ENCODE measurements at regions not wholly inside any gene's neighbourhood (a gene's known extent, or its start where the extent isn't known, plus 50 kb on each side); places are given as distances from the start of the nearest gene placed in this dataset.

GRCh38 chr2:847669-848068, 103.0 kb upstream of the SNTG2 start:
- Histone ChIP-seq H3K4me1 (no peaks in the 10 kb centered on the region), H3K36me3 (replicated peaks) (no peaks in the 10 kb centered on the region), H3K27me3 (ENCODE audit: low read depth) (no peaks in the 10 kb centered on the region), H3K4me3 (no peak overlapping the region), H3K9me3 (no peaks in the 10 kb centered on the region)
- in situ Hi-C loops (cut with MboI; ENCODE audit: low sequenced_read_pairs), result no loop called here
- no peak for DNase-seq (ENCODE audit: low spot score in 2 of 2)

- no peaks in the 10 kb centered on the region for H3K9me3 ChIP-seq
- H3K4me3 ChIP-seq, result no peak overlapping the region
- no peaks in the 10 kb centered on the region for H3K27me3 ChIP-seq (ENCODE audit: low read depth)
- H3K36me3 ChIP-seq (replicated peaks), result no peaks in the 10 kb centered on the region
- no peaks in the 10 kb centered on the region for H3K4me1 ChIP-seq
- DNase-seq (ENCODE audit: low spot score in 2 of 2), result no peak
- in situ Hi-C loops (cut with MboI; ENCODE audit: low sequenced_read_pairs), result no loop called here
These were observed 105.9 kb upstream of the SNTG2 start for GRCh38 chr2:844715-845114.

- Histone ChIP-seq H3K9me3 (no peaks in the 10 kb centered on the region), H3K4me3 (no peak overlapping the region), H3K27me3 (ENCODE audit: low read depth) (no peaks in the 10 kb centered on the region), H3K36me3 (replicated peaks) (no peaks in the 10 kb centered on the region), H3K4me1 (no peaks in the 10 kb centered on the region)
- in situ Hi-C loops (cut with MboI; ENCODE audit: low sequenced_read_pairs), result no loop called here
- DNase-seq (ENCODE audit: low spot score in 2 of 2), result no peak
These were observed 108.4 kb upstream of the SNTG2 start for GRCh38 chr2:842151-842803.

- no peaks in the 10 kb centered on the region for H3K4me1 ChIP-seq
- no peaks in the 10 kb centered on the region for H3K27me3 ChIP-seq (ENCODE audit: low read depth)
- DNase-seq (ENCODE audit: low spot score in 2 of 2), result no peak
- H3K36me3 ChIP-seq (replicated peaks), result no peaks in the 10 kb centered on the region
- in situ Hi-C loops (cut with MboI; ENCODE audit: low sequenced_read_pairs), result no loop called here
- H3K9me3 ChIP-seq, result no peaks in the 10 kb centered on the region
- no peak overlapping the region for H3K4me3 ChIP-seq
These were observed 109.6 kb upstream of the SNTG2 start for GRCh38 chr2:841036-841435.

GRCh38 chr2:834233-834632, 116.4 kb upstream of the SNTG2 start:
- no peaks in the 10 kb centered on the region for H3K36me3 ChIP-seq (replicated peaks)
- no peak for DNase-seq (ENCODE audit: low spot score in 2 of 2)
- H3K9me3 ChIP-seq, result no peaks in the 10 kb centered on the region
- in situ Hi-C loops (cut with MboI; ENCODE audit: low sequenced_read_pairs), result no loop called here
- H3K4me3 ChIP-seq, result no peak overlapping the region
- no peaks in the 10 kb centered on the region for H3K4me1 ChIP-seq
- H3K27me3 ChIP-seq (ENCODE audit: low read depth), result no peaks in the 10 kb centered on the region

- H3K4me3 ChIP-seq, result no peak overlapping the region
- H3K4me1 ChIP-seq, result no peaks in the 10 kb centered on the region
- no peaks in the 10 kb centered on the region for H3K9me3 ChIP-seq
- no peaks in the 10 kb centered on the region for H3K27me3 ChIP-seq (ENCODE audit: low read depth)
- in situ Hi-C loops (cut with MboI; ENCODE audit: low sequenced_read_pairs), result no loop called here
- no peak for DNase-seq (ENCODE audit: low spot score in 2 of 2)
- H3K36me3 ChIP-seq (replicated peaks), result no peaks in the 10 kb centered on the region
These were observed 117.5 kb upstream of the SNTG2 start for GRCh38 chr2:833180-833579.

- Histone ChIP-seq H3K9me3 (no peaks in the 10 kb centered on the region), H3K4me1 (no peaks in the 10 kb centered on the region), H3K36me3 (replicated peaks) (no peaks in the 10 kb centered on the region), H3K27me3 (ENCODE audit: low read depth) (no peaks in the 10 kb centered on the region), H3K4me3 (no peak overlapping the region)
- in situ Hi-C loops (cut with MboI; ENCODE audit: low sequenced_read_pairs), result no loop called here
- DNase-seq (ENCODE audit: low spot score in 2 of 2), result no peak
These were observed 118.0 kb upstream of the SNTG2 start for GRCh38 chr2:832635-833034.

GRCh38 chr2:831622-832021, 119.0 kb upstream of the SNTG2 start:
- DNase-seq (ENCODE audit: low spot score in 2 of 2), result no peak
- in situ Hi-C loops (cut with MboI; ENCODE audit: low sequenced_read_pairs), result no loop called here
- H3K4me3 ChIP-seq, result no peak overlapping the region
- H3K27me3 ChIP-seq (ENCODE audit: low read depth), result no peaks in the 10 kb centered on the region
- no peaks in the 10 kb centered on the region for H3K4me1 ChIP-seq
- no peaks in the 10 kb centered on the region for H3K9me3 ChIP-seq
- H3K36me3 ChIP-seq (replicated peaks), result no peaks in the 10 kb centered on the region

- H3K4me3 ChIP-seq, result no peak overlapping the region
- H3K9me3 ChIP-seq, result no peaks in the 10 kb centered on the region
- H3K4me1 ChIP-seq, result no peaks in the 10 kb centered on the region
- in situ Hi-C loops (cut with MboI; ENCODE audit: low sequenced_read_pairs), result no loop called here
- H3K27me3 ChIP-seq (ENCODE audit: low read depth), result no peaks in the 10 kb centered on the region
- no peaks in the 10 kb centered on the region for H3K36me3 ChIP-seq (replicated peaks)
- no peak for DNase-seq (ENCODE audit: low spot score in 2 of 2)
These were observed 119.5 kb upstream of the SNTG2 start for GRCh38 chr2:831225-831536.

- in situ Hi-C loops (cut with MboI; ENCODE audit: low sequenced_read_pairs), result no loop called here
- no peak for DNase-seq (ENCODE audit: low spot score in 2 of 2)
- no peaks in the 10 kb centered on the region for H3K4me1 ChIP-seq
- no peaks in the 10 kb centered on the region for H3K9me3 ChIP-seq
- H3K27me3 ChIP-seq (ENCODE audit: low read depth), result no peaks in the 10 kb centered on the region
- H3K4me3 ChIP-seq, result no peak overlapping the region
- H3K36me3 ChIP-seq (replicated peaks), result no peaks in the 10 kb centered on the region
These were observed 120.0 kb upstream of the SNTG2 start for GRCh38 chr2:830419-831224.

- in situ Hi-C loops (cut with MboI; ENCODE audit: low sequenced_read_pairs), result no loop called here
- no peaks in the 10 kb centered on the region for H3K4me1 ChIP-seq
- H3K4me3 ChIP-seq, result no peak overlapping the region
- DNase-seq (ENCODE audit: low spot score in 2 of 2), result no peak
- H3K27me3 ChIP-seq (ENCODE audit: low read depth), result no peaks in the 10 kb centered on the region
- H3K36me3 ChIP-seq (replicated peaks), result no peaks in the 10 kb centered on the region
- H3K9me3 ChIP-seq, result no peaks in the 10 kb centered on the region
These were observed 121.6 kb upstream of the SNTG2 start for GRCh38 chr2:829047-829446.

- no peaks in the 10 kb centered on the region for H3K36me3 ChIP-seq (replicated peaks)
- in situ Hi-C loops (cut with MboI; ENCODE audit: low sequenced_read_pairs), result no loop called here
- DNase-seq (ENCODE audit: low spot score in 2 of 2), result no peak
These were observed 125.7 kb upstream of the SNTG2 start for GRCh38 chr2:824954-825353.

GRCh38 chr2:824524-824923, 126.1 kb upstream of the SNTG2 start:
- DNase-seq (ENCODE audit: low spot score in 2 of 2), result no peak
- Histone ChIP-seq H3K4me1 (no peaks in the 10 kb centered on the region), H3K9me3 (no peaks in the 10 kb centered on the region), H3K4me3 (no peak overlapping the region), H3K27me3 (ENCODE audit: low read depth) (no peaks in the 10 kb centered on the region), H3K36me3 (replicated peaks) (no peaks in the 10 kb centered on the region)
- in situ Hi-C loops (cut with MboI; ENCODE audit: low sequenced_read_pairs), result no loop called here

More at GRCh38 chr2:824954-825353, 125.7 kb upstream of the SNTG2 start:
- Histone ChIP-seq H3K9me3 (no peaks in the 10 kb centered on the region), H3K27me3 (ENCODE audit: low read depth) (no peaks in the 10 kb centered on the region), H3K4me1 (no peaks in the 10 kb centered on the region), H3K4me3 (no peak overlapping the region)

- no peaks in the 10 kb centered on the region for H3K4me1 ChIP-seq
- in situ Hi-C loops (cut with MboI; ENCODE audit: low sequenced_read_pairs), result no loop called here
- no peak for DNase-seq (ENCODE audit: low spot score in 2 of 2)
- no peak overlapping the region for H3K4me3 ChIP-seq
- H3K27me3 ChIP-seq (ENCODE audit: low read depth), result no peaks in the 10 kb centered on the region
- H3K36me3 ChIP-seq (replicated peaks), result no peaks in the 10 kb centered on the region
- no peaks in the 10 kb centered on the region for H3K9me3 ChIP-seq
These were observed 129.1 kb upstream of the SNTG2 start for GRCh38 chr2:821546-821945.

- Histone ChIP-seq H3K27me3 (ENCODE audit: low read depth) (no peaks in the 10 kb centered on the region), H3K4me1 (no peaks in the 10 kb centered on the region)
- in situ Hi-C loops (cut with MboI; ENCODE audit: low sequenced_read_pairs), result no loop called here
These were observed 131.0 kb upstream of the SNTG2 start for GRCh38 chr2:819601-820000.

More at GRCh38 chr2:819601-820000, 131.0 kb upstream of the SNTG2 start:
- H3K36me3 ChIP-seq (replicated peaks), result no peaks in the 10 kb centered on the region
- no peak overlapping the region for H3K4me3 ChIP-seq
- DNase-seq (ENCODE audit: low spot score in 2 of 2), result no peak
- H3K9me3 ChIP-seq, result no peaks in the 10 kb centered on the region

All from HAP-1 (cell line).